NCI-H524 treated with DMSO at 0.1 percent for 48 hours (cell line): ENCODE measurements at regions not wholly inside any gene's neighbourhood (a gene's known extent, or its start where the extent isn't known, plus 50 kb on each side); places are given as distances from the start of the nearest gene placed in this dataset.
"Not testable (repeated sequence)": the region's sequence is repeated elsewhere in the genome, so short reads cannot be mapped to it uniquely, and the experiment has no call there.

Source experiments
- DNase-seq: peaks from one replicate; lab custom pipeline; 2025; lab: John Stamatoyannopoulos, UW

DNA sequence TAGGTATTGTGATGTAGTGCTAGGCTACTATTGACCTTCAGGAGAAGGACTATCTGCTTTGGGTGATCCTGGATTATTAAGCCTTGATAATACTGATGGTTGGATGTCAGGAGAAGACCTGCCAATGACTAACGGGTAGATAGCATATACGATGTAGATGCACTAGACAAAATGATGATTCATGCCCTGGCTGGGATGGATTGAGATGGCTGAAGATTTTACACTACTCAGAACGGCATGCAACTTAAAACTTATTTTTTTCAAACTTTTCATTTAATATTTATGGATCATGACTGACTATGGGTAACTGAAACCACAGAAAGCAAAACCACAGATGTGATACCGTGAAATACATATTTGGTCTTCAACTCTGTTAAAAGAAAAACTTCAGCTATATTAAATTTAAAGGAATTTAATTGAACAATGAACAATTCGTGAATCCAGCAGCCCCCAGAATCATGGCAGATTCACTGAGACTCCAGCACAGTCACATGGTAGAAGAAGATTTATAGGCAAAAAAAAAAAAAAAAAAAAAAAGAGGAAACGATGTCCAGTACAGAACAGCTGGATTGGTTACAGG lies 124.6 kb upstream of the CDK13 start:
- DNase-seq = no peak

DNA sequence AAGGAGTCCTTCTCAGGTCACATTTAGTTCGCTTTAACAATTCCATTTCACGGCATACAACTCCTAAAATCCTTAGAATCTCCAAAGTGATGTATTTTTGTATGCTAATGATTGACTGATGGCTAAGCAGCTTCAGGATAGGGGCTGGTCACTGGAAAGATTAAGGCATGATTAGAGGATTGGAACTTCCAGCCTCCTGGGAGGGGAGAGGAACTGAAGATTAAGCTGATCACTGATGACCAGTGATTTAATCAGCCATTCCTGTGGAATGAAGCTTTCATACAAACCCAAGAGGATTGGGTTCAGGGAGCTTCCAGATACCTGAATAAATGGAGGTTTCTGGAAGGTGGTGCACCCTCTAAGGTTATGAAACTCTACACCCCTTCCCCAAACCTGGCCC lies 123.9 kb upstream of the CDK13 start:
- DNase-seq = no peak

DNA sequence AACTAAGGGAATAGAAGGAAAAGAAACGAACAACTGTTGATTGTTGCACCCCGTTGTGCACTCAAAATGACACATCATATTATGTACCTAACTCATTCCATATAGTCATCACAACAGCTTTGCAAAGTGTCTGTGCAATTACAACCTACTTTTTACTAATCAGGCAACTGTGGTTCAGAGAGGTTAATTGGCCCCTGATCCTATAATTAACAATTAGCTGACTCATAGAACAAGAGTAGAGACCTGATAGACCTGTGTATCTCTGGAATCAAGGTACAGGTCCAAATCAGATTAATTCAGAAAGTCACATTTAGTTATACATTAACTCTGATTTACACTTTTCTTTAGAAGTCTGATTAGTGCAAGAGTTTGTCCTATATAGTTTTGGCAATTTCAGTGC lies 122.5 kb upstream of the CDK13 start:
- no peak for DNase-seq

DNA sequence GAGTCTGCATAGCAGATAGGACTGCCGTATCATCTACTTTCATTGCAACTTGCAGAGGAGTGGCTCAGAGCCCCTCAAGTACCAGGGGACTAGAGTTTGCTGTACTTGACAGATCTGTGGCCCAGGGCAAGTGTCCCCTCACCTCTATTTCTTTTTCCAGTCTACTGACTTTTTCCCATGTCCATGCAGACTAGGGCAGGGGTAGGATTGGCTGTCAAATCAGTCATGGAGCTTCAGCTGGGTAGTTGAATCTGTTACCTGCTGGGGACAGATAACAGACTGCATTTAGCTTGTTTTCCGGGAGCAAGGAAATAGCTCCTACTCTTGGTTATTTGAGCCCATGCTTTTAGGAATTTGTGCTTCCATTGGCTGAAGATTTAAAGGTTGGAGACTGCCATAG lies 121.0 kb upstream of the CDK13 start:
- DNase-seq = no peak

DNA sequence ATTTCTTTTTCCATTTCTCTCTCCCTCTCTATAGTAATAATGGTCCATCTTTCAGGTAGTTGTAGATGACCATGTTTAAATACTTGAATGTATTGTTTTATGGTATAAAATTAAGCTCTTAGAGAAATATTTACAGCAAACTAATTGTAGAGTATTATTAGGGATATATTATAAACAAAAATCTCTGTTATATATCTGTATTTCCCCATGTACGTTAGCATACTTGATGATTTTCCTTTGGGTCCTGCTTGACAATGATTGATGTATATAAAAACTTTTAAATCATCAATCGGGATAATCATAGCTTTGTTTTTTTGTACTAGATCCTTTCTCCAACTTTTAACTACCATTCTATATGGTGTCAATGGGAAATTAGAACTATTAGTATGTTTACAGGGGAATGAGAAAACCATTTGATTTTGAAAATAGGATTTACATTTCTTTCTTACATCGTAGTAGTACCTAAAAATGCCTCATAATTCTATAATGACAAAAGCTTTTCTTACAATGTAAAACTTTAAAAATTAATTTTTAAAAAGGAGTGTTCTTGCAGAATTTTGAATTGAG lies 117.5 kb upstream of the CDK13 start:
- no peak for DNase-seq

DNA sequence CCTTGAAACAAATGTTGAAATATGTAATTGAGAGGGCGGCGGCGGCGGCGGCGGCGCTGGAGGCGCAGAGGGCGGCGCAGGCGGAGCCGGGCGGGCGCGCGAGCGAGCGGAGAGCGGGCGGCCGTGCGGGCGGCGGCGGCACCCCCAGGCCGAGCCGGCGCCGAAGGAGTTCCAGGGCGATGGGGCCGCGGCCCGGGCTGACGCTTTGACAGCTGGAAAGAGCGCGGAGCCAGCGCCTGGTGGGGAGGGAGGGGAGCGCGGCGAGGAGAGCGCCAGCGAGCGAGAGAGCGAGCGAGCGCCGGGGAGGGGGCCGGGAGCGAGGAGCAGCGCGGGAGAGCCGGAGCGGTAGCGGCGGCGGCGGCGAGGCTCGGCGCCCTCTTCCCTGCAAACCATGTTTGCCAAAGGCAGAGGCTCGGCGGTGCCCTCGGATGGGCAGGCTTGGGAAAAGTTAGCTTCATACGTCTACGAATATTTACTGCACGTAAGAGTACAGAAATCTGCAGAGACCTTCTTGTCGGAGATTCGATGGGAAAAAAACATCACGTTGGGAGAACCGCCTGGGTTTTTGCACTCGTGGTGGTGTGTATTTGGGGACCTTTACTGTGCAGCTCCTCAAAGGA lies 116.8 kb upstream of the CDK13 start:
- peak; percentile 13 for DNase-seq

DNA sequence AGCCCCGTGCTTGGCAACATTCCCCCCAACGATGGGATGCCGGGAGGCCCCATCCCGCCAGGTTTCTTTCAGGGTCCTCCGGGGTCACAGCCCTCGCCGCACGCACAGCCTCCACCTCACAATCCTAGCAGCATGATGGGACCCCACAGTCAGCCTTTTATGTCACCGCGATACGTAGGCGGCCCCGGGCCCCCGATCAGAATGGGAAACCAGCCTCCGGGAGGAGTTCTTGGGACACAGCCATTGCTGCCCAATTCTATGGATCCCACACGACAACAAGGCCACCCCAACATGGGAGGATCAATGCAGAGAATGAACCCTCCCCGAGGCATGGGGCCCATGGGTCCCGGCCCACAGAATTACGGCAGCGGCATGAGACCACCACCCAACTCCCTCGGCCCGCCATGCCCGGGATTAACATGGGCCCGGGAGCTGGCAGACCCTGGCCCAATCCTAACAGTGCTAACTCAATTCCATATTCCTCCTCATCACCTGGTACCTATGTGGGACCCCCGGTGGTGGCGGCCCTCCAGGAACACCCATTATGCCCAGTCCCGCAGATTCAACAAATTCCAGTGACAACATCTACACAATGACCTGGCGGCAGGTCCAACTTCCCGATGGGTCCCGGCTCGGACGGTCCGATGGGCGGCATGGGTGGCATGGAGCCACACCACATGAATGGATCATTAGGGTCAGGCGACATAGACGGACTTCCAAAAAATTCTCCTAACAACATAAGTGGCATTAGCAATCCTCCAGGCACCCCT lies 116.0 kb upstream of the CDK13 start:
- DNase-seq = not testable (repeated sequence)

DNA sequence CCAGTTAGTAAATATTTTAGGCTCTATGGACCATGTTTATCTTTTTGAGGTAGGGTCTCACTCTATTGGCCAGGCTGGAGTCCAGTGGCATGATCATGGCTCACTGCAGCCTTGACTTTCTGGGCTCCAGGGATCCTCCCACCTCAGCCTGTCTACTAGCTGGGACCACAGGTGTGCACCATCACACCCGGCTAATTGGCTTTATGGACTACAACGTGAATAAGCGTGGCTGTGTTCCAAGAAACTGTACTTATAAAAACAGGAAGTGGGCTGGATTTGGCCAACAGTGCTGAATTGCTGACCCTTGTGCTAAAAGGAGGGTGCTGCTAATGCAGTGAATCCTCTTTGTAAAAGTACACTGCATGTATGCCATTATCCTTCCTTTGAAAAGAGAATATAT lies 111.7 kb upstream of the CDK13 start:
- peak; percentile 54 for DNase-seq

DNA sequence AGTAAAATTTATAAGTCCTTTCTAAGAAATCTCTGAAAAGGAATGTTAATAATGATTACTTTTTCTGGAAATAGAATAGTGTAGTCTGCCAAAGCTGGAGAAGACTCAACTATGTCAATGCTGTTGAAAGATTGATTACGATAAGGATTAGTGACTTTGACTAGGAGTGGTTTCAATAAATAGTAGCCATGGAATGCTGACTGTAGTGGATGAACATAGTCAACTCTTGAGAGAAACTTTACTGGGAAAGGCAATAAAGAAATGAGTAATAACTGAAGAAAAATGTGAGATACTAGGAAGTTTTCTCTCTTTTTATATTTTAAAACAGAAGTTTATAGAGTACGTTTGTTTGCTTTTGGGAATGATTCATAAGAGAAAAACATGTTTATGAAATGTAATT lies 105.0 kb upstream of the CDK13 start:
- no peak for DNase-seq

DNA sequence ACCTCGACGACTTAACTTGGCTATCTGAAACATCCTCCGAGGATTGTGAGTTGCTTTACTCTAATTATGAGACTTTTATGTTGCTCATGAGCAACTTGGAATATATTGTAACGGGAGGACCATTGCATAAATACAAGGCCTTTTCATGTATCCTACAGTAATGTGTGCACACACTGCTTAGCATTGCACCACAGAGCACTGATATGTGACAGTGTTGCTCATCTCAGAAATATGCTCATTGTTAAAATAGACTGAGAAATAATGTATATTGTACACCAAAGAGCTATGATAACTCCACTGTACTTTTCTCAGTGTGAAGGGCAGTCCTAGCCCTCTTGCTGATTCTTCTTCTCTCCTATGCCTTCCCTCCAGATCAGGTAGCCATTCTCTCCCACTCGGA lies 102.8 kb upstream of the CDK13 start:
- DNase-seq = no peak

DNA sequence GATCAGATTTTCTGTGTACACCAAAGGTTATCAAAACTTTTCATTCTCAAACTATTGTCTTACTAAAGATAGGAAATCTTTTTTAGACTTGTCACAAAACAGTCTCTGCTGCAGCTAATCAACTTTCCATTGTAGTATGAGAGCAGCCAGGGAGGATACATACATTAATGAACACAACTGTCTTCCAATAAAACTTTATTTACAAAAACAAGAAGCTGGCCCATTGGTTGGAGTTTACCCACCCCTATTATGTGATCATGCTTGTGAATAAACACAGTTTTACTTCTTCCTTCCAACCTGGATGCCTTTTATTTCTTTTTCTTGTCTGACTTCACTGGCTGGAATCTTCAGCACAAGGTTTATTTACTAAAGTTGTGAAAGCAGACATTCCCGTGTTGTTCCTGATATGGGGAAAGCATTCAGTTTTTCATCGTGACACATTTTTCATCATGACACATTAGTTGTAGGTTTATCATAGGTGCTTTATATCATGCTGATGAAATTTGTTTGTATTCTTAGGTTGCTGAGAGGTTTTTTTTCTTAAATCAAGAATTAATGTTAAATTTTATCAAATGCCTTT lies 98.5 kb upstream of the CDK13 start:
- DNase-seq = no peak

DNA sequence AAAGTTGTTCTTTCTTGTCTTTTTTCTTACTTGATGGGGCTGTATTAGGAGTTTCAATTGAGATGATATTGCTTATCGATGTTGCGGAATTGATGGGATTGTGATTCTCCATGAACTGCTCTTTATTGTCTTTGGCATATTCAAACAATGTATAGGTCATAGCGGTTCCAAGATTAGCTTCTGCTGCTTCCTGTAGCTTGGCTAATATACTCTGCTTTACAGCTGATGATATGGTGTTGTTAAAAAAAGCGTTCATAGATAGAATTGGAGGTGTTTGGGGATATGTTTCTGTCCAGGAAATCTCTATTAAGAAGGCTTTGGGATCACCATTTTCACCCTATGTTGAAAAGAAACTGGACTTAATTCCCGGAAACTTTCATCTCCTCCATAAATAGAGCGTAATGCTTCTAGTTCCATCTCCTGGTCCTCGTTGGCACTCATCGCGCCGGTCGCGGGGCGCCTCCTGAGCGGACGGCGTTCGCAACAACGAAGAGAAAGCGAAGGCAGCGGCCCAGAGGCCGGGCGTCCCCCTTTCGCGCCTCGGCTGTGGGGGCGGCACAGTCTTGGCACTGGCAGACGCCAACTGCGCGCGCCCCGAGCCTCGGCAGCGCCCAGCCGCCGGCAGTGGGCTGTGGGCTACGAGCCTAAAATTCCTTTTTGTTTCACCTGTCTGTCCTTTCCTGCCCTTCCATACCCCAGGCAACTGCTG lies 95.3 kb upstream of the CDK13 start:
- not testable (repeated sequence) for DNase-seq

DNA sequence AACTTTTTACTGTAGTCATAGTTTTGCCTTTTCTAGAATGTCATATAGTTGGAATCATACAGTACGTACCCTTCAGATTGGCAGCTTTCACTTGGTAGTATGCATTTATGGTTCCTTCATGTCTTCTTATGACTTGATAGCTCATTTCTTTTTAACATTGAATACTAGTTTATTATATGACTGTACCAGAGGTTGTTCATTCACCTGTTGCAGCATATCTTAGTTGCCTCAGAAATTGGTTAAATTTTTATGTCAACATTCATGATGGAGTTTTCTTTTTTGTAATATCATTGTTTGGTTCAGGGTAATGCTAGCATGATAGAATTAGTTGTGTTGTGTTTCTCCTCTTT lies 94.8 kb upstream of the CDK13 start:
- DNase-seq = no peak

DNA sequence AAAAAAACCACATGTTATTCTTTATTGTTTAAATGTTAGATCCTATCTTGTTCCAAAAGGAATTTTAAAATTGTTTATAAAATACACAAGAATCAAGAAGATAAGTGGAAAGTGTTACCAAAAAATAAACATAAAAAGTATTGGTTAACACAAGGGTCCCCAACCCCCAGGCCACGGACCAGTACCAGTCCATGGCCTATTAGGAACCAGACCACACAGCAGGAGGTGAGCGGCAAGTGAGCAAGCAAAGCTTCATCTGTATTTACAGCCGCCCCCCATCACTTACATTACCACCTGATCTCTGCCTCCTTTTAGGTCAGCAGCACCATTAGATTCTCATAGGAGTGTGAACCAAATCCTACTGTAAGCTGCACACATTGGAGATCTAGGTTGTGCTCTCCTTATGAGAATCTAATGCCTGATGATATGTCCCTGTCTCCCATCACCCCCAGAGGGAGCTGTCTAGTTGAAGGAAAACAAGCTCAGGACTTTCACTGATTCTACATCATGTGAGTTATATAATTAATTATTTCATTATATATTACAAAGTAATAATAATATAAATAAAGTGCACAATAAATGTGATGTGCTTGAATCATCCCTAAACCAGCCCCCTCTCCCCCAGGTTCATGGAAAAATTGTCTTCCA lies 86.3 kb upstream of the CDK13 start:
- DNase-seq = not testable (repeated sequence)

DNA sequence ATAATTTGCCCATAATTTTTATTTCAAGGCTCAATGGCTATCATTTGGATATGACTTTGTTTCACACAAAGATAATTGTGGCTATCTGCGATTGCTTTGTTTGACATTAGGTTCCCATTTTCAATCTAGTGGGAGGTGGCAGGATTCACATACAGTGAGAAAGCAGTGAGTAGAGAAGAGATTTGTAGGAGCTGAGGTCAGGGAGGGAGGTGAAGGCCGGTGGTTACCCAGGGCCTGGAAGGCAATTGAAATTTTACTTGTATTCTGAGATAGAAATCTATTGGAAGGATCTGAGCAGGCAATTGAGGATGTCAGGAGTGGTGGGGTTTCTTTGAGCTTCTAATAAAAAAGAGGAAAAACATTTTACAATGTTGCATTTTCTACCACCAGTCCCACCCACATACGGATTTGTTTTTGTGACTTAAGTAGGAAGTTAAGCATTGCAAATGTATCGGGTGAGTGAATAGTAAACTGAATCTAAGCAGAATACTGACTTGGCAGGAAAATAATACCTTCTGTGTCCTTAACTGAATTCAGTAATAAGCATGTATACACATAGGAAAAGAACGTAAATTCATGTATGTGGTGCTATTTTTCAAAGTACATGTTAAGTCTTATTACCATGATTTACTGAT lies 80.1 kb upstream of the CDK13 start:
- DNase-seq = not testable (repeated sequence)

DNA sequence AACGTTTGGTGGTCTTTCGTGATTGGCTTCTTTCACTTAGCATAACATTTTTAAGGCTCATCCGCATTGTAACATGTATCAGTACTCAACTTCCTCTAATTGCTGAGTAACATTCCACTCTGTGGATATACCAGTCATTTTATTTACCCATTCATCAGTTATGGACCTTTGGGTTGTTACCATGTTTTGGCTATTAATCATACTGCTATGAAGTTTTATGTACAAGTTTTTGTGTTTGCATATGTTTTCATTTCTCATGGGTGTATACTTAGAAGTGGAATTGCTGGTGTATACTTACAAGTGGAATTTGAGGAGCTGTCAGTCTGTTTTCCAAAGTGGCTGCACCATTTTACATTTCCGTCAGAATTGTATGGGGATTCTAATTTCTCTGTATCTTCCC lies 78.4 kb upstream of the CDK13 start:
- not testable (repeated sequence) for DNase-seq

DNA sequence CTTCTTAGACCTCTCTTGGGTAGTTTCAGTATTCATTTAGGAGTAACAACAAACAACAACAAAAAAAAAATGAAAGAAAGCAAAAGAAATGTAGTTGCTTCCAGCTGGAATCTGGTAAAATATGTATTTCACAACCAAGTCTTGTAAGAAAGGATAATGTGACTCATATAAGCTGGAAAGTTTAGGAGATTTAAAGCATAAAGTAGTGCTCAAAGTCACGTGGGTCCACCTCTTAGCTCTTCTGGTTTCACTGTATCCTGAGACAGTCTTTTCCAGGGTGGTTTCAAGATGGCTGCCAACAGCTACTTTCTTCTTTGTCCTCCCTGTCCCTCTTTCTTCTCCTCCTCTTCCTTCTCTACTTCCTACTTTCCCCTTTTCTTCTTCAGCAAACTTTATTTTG lies 69.5 kb upstream of the CDK13 start:
- no peak for DNase-seq

DNA sequence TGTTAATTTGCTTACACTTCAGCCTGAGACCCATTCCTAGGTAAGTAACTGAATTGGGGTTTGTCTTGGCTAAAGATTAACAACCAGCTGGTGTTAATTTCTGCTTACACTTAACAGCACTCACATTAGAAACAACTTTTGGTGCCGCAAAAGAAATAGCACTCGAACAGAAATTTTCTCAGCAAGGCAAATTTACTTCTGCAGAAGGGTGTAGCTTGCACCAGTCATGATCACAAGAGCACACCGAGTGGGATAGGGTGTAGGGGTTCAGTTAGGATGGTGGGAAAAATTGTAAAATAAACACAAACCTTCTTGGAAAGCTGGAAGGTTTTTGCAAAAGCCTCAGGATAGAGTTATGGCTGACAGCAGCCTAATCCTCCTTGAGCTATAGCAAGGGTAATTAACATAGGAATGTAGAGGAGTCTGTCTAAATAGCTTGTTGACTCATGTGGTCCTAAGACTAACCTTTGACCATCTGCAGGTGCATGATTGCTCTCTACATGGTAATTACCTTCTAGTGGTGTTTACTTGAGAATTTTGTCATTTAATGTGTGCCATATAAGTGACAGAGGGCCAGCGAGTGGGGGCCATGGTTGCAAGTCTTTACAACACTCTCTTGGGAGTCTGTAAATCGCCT lies 67.8 kb upstream of the CDK13 start:
- DNase-seq = no peak

DNA sequence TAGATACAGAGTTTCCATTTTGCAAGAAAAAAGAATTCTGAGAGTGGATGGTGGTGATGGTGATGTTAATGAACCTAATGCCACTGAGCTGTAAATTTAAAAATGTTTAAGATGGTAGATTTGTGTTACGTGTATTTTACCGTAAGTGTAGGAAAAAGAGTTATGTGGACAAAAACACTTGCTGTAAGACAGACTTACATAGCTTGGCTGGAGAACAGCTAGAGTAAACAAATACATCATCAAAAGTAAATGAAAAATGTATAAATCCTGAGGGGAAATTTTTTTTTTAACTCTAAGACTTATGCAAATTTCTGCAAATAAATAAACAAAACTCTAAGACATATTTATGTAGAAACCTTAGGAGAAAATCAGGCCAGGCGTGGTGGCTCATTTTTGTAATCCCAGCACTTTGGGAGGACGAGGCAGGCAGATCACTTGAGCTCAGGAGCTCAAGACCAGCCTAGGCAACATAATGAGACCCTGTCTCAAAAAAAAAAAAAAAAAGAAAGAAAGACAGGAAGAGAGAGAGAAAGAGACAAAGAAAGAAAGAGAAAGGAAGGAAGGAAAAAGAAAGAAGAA lies 66.2 kb upstream of the CDK13 start:
- no peak for DNase-seq

DNA sequence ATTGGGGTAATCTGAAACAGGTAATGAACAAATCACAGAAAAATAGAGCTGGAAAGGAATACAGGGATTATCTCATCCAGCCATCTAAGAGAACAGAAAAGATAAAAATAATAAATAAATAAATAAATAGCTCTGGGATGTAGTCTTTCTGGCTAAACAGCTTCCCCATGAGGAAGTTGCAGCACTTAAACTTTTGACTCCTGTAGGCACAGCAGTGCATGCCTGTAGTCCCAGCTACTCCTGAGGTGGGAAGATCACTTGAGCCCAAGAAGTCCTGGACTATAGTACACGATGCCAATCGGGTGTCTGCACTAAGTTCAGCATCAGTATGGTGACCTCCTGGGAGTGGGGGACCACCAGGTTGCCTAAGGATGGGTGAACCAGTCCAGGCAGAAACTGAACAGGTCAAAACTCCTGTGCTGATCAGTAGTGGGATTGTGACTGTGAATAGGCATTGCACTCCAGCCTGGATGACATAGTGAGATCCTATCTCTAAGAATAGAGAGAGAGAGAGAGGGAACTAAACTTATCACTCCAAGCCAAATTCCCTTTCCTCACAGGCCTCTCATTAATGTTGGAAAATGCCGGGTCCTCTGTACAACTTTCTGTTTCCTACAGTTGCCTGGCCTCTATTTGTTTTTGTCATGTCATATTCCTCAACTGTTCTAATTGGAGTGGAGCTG lies 61.7 kb upstream of the CDK13 start:
- no peak for DNase-seq
